ENCODE measurements at regions not wholly inside any gene's neighbourhood (a gene's known extent, or its start where the extent isn't known, plus 50 kb on each side); places are given as distances from the start of the nearest gene placed in this dataset.

DNA sequence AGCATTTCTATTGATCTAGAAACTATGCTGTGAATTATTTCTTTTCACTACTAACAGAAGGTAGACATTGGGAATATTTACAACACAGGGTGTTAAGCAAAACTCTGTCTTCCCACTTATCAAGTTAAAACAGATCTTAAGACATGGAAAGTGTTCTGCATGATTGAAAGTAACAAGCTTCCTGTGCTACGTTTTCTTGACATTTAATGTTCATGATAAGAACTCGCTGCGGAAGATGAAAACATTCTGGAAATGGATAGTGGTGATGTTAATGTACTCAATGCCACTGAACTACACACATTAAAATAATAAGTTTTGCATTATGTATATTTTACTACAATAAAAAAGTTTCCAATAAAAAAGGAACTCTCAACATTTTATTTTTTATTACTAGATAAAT, 74.4 kb upstream of the SCN7A start:
- TF ChIP-seq JUN (IDR thresholded peaks at IDR 0.05; ENCODE audit: borderline replicate concordance, insufficient read depth, insufficient read length, low read depth) (no peak), POLR2A (IDR thresholded peaks at IDR 0.05; ENCODE audit: low read depth, low read length) (no peak), MYC (IDR thresholded peaks at IDR 0.05; ENCODE audit: low read depth, low read length) (no peak), EZH2 (IDR thresholded peaks at IDR 0.05; ENCODE audit: borderline replicate concordance, low read depth, low read length, severe bottlenecking) (no peak), CTCF (IDR thresholded peaks at IDR 0.05; ENCODE audit: extremely low read depth in 1 of 2, insufficient read depth in 1 of 2, low read depth in 1 of 2, low read length in 2 of 2) (no peak), FOS (IDR thresholded peaks at IDR 0.05; ENCODE audit: borderline replicate concordance, insufficient read depth, low read length) (no peak), POLR2AphosphoS5 (IDR thresholded peaks at IDR 0.05; ENCODE audit: insufficient read depth, low read depth, low read length) (no peak), GATA2 (IDR thresholded peaks at IDR 0.05; ENCODE audit: insufficient read depth, insufficient read length, low read depth, low read length) (no peak), MAX (IDR thresholded peaks at IDR 0.05; ENCODE audit: insufficient read depth, insufficient read length) (no peak)
- H3K36me3 ChIP-seq (ENCODE audit: control insufficient read depth in 2 of 2, extremely low read depth in 1 of 2, insufficient read depth in 2 of 2, low read length in 2 of 2): no peaks in the 10 kb centered on the region
- H2AFZ ChIP-seq (ENCODE audit: low read depth, low read length): no peak overlapping the region
- H3K4me2 ChIP-seq (ENCODE audit: insufficient read depth, low read length): no peak overlapping the region
- H3K9ac ChIP-seq (replicated peaks; ENCODE audit: extremely low read depth, insufficient read depth, low read length): no peak overlapping the region
- no peaks in the 10 kb centered on the region for H3K9me3 ChIP-seq (replicated peaks; ENCODE audit: control insufficient read depth, insufficient read depth, low read length)
- CTCF ChIA-PET: no interaction called here
- POLR2A ChIA-PET: no interaction called here
- no peaks in the 10 kb centered on the region for H3K9me1 ChIP-seq (replicated peaks; ENCODE audit: control insufficient read depth, extremely low read depth, insufficient read depth, low read length)
- no peak overlapping the region for H3K4me3 ChIP-seq (replicated peaks in 1 of 3; ENCODE audit: insufficient read depth in 1 of 3, low read depth in 1 of 3, low read length in 3 of 3)
- H3K79me2 ChIP-seq (ENCODE audit: control insufficient read depth, insufficient read depth, low read length): no peaks in the 10 kb centered on the region
- DNase-seq (ENCODE audit: low read depth, low spot score): peak; percentile 22
- H3K27ac ChIP-seq (ENCODE audit: insufficient read depth, low read depth, low read length): no peak overlapping the region
- no peak for FAIRE-seq
- H3K27me3 ChIP-seq (ENCODE audit: control insufficient read depth in 2 of 2, insufficient read depth in 2 of 2, low read length in 2 of 2): no peaks in the 10 kb centered on the region
- BruUV-seq (replicated peaks): no TSS peak
- no peaks in the 10 kb centered on the region for H4K20me1 ChIP-seq (replicated peaks; ENCODE audit: control insufficient read depth, extremely low read depth, insufficient read depth, low read length)
- intact Hi-C loops (cut with micrococcal nuclease) (no loop called here), dilution Hi-C loops (cut with MboI; ENCODE audit: extremely low pct_ligation_motif_present, low sequenced_read_pairs) (no loop called here)
- H3K4me1 ChIP-seq (ENCODE audit: control insufficient read depth, extremely low read depth, insufficient read depth, low read length): no peaks in the 10 kb centered on the region
